Lung (tissue), 11 donors: ENCODE measurements at regions not wholly inside any gene's neighbourhood (a gene's known extent, or its start where the extent isn't known, plus 50 kb on each side); places are given as distances from the start of the nearest gene placed in this dataset.

Source experiments
- ATAC-seq: fragments of 200-7000 bp; cut with Tn5 transposase; one replicate; pipeline ENCODE4 v1.9.1; 2020; ENCODE audit warnings: moderate number of reproducible peaks; ENCODE audit not compliant: insufficient read depth, low FRiP score
- DNase-seq, 3 donors: peaks; one replicate each; pipeline ENCODE4 v3.0.0-alpha.2; 2013 to 2017
- H3K27ac ChIP-seq, 2 donors: one replicate each; pipeline ENCODE4 v1.5.1; 2013; ENCODE audit warnings: mild to moderate bottlenecking in 2 of 2, moderate library complexity in 2 of 2, control low read depth in 1 of 2, inconsistent platforms in 1 of 2, low read depth in 1 of 2, low read length in 1 of 2
- H3K27me3 ChIP-seq, 3 donors: one replicate each; pipeline ENCODE4 v1.5.1; 2013; ENCODE audit warnings: low read length in 2 of 3; ENCODE audit not compliant: control insufficient read depth in 3 of 3, insufficient read depth in 3 of 3
- H3K36me3 ChIP-seq, 4 donors: one replicate each; pipeline ENCODE4 v1.5.1; 2013; ENCODE audit warnings: low read length in 4 of 4, mild to moderate bottlenecking in 1 of 4, moderate library complexity in 1 of 4; ENCODE audit not compliant: control insufficient read depth in 4 of 4, insufficient read depth in 4 of 4
- H3K4me1 ChIP-seq, 5 donors: one replicate each; pipeline ENCODE4 v1.5.1; 2013; ENCODE audit warnings: low read length in 5 of 5, mild to moderate bottlenecking in 2 of 5, moderate library complexity in 1 of 5; ENCODE audit not compliant: control insufficient read depth in 5 of 5, insufficient read depth in 5 of 5
- H3K4me3 ChIP-seq: one replicate; pipeline ENCODE4 v1.5.1; 2013; ENCODE audit warnings: mild to moderate bottlenecking, control low read depth, moderate library complexity
- H3K9ac ChIP-seq, 2 donors: one replicate each; pipeline ENCODE4 v1.5.1; 2013; ENCODE audit warnings: low read length in 2 of 2, control low read depth in 1 of 2; ENCODE audit not compliant: insufficient read depth in 1 of 2
- H3K9me3 ChIP-seq, 4 donors: one replicate each; pipeline ENCODE4 v1.5.1; 2013; ENCODE audit warnings: low read length in 3 of 4, mild to moderate bottlenecking in 1 of 4, moderate library complexity in 1 of 4; ENCODE audit not compliant: control insufficient read depth in 4 of 4, insufficient read depth in 3 of 4
- CTCF ChIP-seq: IDR thresholded peaks from 2 replicates; pipeline ENCODE4 v1.5.1; 2012; ENCODE audit warnings: mild to moderate bottlenecking; ENCODE audit errors: control extremely low read depth, extremely low read depth
- WGBS, 2 donors: extraction: QIAGEN DNeasy Blood & Tissue Kit; methylation state at CpG; one replicate each; pipeline ENCODE4 v1.1.7; 2013; 5-methylcytosine and 5-hydroxymethylcytosine counted together
- donor health status: control.
- donor health status: control.
- donor health status: Bipolar disorder and iron deficiency.
- donor health status: healthy.
- donor health status: DM: yes; HTN: yes; CAD: no.

GRCh38 chr13:39918620-39919236, 263.3 kb downstream of the COG6 start:
- 77 to 93% methylated on average over 5 of the region's 5 CpGs for WGBS, 2 donors
- no peak overlapping the region for H3K4me3 ChIP-seq

GRCh38 chr13:39920613-39921012, 265.2 kb downstream of the COG6 start:
- H3K4me3 ChIP-seq = no peak overlapping the region
- WGBS, 2 donors = 93 to 95% methylated on average over 2 of the region's 2 CpGs
- ATAC-seq (no peak), DNase-seq (no peak)
- no peak for TF ChIP-seq CTCF
- no peak overlapping the region for H3K27ac ChIP-seq
- H3K9me3 ChIP-seq = peaks cover 0 to 6% (median under 1%) of the 10 kb centered on the region in 4 donors
- no peak overlapping the region for H3K9ac ChIP-seq
- peaks cover 0 to 2% (median 0%) of the 10 kb centered on the region in 3 donors for H3K27me3 ChIP-seq
- H3K4me1 ChIP-seq = no peaks in the 10 kb centered on the region
- H3K36me3 ChIP-seq = no peaks in the 10 kb centered on the region

More at GRCh38 chr13:39918620-39919236, 263.3 kb downstream of the COG6 start:
- ATAC-seq = no peak
- Histone ChIP-seq H3K4me1 (peaks cover 0 to 5% (median 0%) of the 10 kb centered on the region in 5 donors), H3K27me3 (peaks cover 0 to 2% (median 0%) of the 10 kb centered on the region in 3 donors), H3K9me3 (peaks cover 0 to 3% (median under 1%) of the 10 kb centered on the region in 4 donors), H3K9ac (no peak overlapping the region), H3K36me3 (no peaks in the 10 kb centered on the region), H3K27ac (no peak overlapping the region)
- TF ChIP-seq CTCF = no peak
- no peak for DNase-seq

DNA sequence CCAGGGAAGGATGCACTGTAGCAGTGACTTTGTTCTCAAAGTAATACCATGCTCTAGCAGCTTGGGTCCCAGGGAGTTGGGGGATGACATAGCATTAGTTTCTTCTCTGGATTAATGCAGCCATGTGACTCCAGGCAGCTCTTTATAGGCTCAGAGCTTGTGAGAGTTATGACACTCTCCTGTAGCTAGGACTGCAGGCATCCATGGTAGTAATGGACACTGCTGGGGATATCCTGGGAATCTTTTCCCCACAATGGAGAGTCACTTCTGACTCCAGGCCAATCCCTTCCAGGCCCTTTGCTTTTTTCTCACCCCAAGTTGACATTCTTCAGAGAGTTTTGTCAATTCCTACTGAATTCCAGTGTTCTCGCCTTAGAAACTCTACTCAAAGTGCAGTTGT, 270.9 kb downstream of the COG6 start:
- Histone ChIP-seq H3K4me1 (no peaks in the 10 kb centered on the region), H3K27me3 (no peaks in the 10 kb centered on the region), H3K27ac (no peak overlapping the region), H3K9me3 (peaks cover 0 to 6% (median 3%) of the 10 kb centered on the region in 4 donors), H3K4me3 (no peak overlapping the region), H3K36me3 (no peaks in the 10 kb centered on the region), H3K9ac (no peak overlapping the region)
- TF ChIP-seq CTCF = no peak
- no peak for ATAC-seq
- DNase-seq = no peak
- WGBS, 2 donors = 87 to 92% methylated on average over 1 of the region's 1 CpG

GRCh38 chr13:39928261-39928660, 272.8 kb downstream of the COG6 start:
- no peak for ATAC-seq
- WGBS, 2 donors = 75 to 92% methylated on average over 2 of the region's 2 CpGs
- no peak overlapping the region for H3K9ac ChIP-seq

More at GRCh38 chr13:39928261-39928660, 272.8 kb downstream of the COG6 start:
- no peak for DNase-seq
- TF ChIP-seq CTCF = no peak
- Histone ChIP-seq H3K27ac (no peak overlapping the region), H3K4me3 (no peak overlapping the region), H3K27me3 (no peaks in the 10 kb centered on the region), H3K9me3 (peaks cover 0 to 6% (median 2%) of the 10 kb centered on the region in 4 donors), H3K36me3 (no peaks in the 10 kb centered on the region), H3K4me1 (no peaks in the 10 kb centered on the region)
